Parathyroid adenoma (tissue), 2 donors: ENCODE measurements at regions not wholly inside any gene's neighbourhood (a gene's known extent, or its start where the extent isn't known, plus 50 kb on each side); places are given as distances from the start of the nearest gene placed in this dataset.
"Not testable (repeated sequence)": the region's sequence is repeated elsewhere in the genome, so short reads cannot be mapped to it uniquely, and the experiment has no call there.

Experiments
- H2AFZ ChIP-seq: fragments of 300-600 bp; sonication (generic); one replicate; pipeline ENCODE4 v1.7.0; 2017; ENCODE audit warnings: antibody characterized with exemption, mild to moderate bottlenecking
- H3K27ac ChIP-seq: fragments of 300-600 bp; sonication (generic); one replicate; pipeline ENCODE4 v1.7.0; 2017
- H3K27me3 ChIP-seq: fragments of 300-600 bp; sonication (generic); one replicate; pipeline ENCODE4 v1.7.0; 2017; ENCODE audit warnings: low read length; ENCODE audit not compliant: control insufficient read depth, insufficient read depth
- H3K36me3 ChIP-seq: fragments of 300-600 bp; sonication (generic); one replicate; pipeline ENCODE4 v1.7.0; 2017; ENCODE audit warnings: low read length; ENCODE audit not compliant: control insufficient read depth, insufficient read depth
- H3K4me1 ChIP-seq: fragments of 300-600 bp; sonication (generic); one replicate; pipeline ENCODE4 v1.7.0; 2017; ENCODE audit warnings: control low read depth
- H3K4me2 ChIP-seq: fragments of 300-600 bp; sonication (generic); one replicate; pipeline ENCODE4 v1.7.0; 2017; ENCODE audit warnings: low read length
- H3K4me3 ChIP-seq: fragments of 300-600 bp; sonication (generic); one replicate; pipeline ENCODE4 v1.7.0; 2017; ENCODE audit warnings: low read depth, low read length
- H3K79me2 ChIP-seq: fragments of 300-600 bp; sonication (generic); one replicate; pipeline ENCODE4 v1.7.0; 2017; ENCODE audit warnings: control low read depth
- H3K9ac ChIP-seq: fragments of 300-600 bp; sonication (generic); one replicate; pipeline ENCODE4 v1.7.0; 2017; ENCODE audit warnings: mild to moderate bottlenecking
- H3K9me3 ChIP-seq: fragments of 300-600 bp; sonication (generic); one replicate; pipeline ENCODE4 v1.7.0; 2017; ENCODE audit warnings: low read length; ENCODE audit not compliant: control insufficient read depth
- TF ChIP-seq, protein P1 (sequence below): fragments of 300-600 bp; sonication (generic); IDR thresholded peaks from one replicate; pipeline ENCODE4 v1.7.0; 2017; ENCODE audit warnings: antibody characterized with exemption, mild to moderate bottlenecking
- donor health status: primary hyperparathyroidism.

DNA sequence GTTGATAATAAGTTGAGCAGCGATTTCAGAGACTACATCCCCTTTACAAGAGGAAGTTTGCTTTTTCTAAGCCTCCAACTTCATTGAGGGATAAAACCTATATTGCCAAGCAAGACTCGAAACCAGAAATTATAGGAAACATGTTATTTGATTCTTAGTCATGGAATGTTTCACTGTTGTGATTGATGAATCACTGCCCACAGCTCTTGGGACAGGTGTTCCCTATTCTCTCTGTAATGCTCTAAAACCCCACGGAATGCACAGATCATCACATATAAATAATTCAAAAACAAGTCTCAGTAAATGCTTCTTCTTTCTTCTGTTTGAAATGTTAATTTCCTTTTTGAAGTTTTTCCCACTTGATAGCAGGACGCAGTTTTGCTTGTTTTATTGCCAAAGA is 809.5 kb upstream of the GOT2 start:
- Histone ChIP-seq H3K27me3 (no peaks in the 10 kb centered on the region), H3K4me1 (no peaks in the 10 kb centered on the region), H2AFZ (no peak overlapping the region), H3K9me3 (no peaks in the 10 kb centered on the region), H3K27ac (no peak overlapping the region), H3K9ac (no peak overlapping the region), H3K79me2 (no peaks in the 10 kb centered on the region), H3K36me3 (no peaks in the 10 kb centered on the region), H3K4me2 (no peak overlapping the region), H3K4me3 (no peak overlapping the region)
- TF ChIP-seq, protein P1, sequence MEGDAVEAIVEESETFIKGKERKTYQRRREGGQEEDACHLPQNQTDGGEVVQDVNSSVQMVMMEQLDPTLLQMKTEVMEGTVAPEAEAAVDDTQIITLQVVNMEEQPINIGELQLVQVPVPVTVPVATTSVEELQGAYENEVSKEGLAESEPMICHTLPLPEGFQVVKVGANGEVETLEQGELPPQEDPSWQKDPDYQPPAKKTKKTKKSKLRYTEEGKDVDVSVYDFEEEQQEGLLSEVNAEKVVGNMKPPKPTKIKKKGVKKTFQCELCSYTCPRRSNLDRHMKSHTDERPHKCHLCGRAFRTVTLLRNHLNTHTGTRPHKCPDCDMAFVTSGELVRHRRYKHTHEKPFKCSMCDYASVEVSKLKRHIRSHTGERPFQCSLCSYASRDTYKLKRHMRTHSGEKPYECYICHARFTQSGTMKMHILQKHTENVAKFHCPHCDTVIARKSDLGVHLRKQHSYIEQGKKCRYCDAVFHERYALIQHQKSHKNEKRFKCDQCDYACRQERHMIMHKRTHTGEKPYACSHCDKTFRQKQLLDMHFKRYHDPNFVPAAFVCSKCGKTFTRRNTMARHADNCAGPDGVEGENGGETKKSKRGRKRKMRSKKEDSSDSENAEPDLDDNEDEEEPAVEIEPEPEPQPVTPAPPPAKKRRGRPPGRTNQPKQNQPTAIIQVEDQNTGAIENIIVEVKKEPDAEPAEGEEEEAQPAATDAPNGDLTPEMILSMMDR = no peak

DNA sequence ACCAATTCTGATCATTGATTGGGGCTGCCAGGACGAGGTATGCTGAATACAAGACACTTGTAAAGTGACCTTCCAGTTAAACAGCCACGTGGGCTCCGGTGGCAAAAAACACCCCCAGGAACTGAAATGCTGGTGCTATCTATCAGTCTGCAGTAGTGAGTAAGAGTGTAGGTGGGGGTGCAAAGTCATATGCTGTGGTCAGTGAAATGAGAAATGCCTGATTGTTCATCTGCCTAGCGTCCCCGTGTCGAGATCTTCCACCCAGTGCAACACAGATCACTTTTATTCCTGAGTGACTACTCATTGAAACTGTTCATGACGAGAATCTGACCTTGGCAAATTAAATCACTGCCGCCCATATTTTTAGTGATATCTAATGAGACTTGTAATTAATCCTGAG is 806.5 kb upstream of the GOT2 start:
- Histone ChIP-seq H3K36me3 (no peaks in the 10 kb centered on the region), H3K4me3 (no peak overlapping the region), H2AFZ (no peak overlapping the region), H3K9me3 (no peaks in the 10 kb centered on the region), H3K4me2 (no peak overlapping the region), H3K27ac (no peak overlapping the region), H3K9ac (no peak overlapping the region), H3K4me1 (no peaks in the 10 kb centered on the region), H3K79me2 (no peaks in the 10 kb centered on the region), H3K27me3 (no peaks in the 10 kb centered on the region)
- TF ChIP-seq, protein P1 = no peak

DNA sequence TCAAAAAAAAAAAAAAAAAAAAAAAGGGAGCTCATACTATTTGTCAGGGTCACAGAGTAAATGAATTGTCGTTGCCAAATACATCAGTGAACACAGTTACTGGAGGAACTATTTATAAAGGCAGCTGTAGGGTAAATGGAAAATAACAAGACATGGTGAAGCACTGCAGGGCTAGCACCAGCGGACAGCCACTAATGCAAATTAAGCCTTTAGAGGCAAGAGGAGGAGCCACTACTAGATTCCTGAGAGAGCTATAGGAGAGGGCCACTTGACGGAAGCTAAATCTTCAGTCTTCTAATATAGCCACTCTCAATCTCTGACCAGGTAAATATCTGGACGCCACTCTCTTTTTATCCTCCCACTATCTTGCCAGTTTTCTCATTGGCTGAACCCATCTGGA is 801.2 kb upstream of the GOT2 start:
- H3K4me3 ChIP-seq = no peak overlapping the region
- H2AFZ ChIP-seq = no peak overlapping the region
- TF ChIP-seq, protein P1 = no peak
- no peaks in the 10 kb centered on the region for H3K36me3 ChIP-seq
- no peak overlapping the region for H3K27ac ChIP-seq
- H3K4me2 ChIP-seq = no peak overlapping the region
- H3K79me2 ChIP-seq = no peaks in the 10 kb centered on the region
- no peaks in the 10 kb centered on the region for H3K4me1 ChIP-seq
- H3K9me3 ChIP-seq = no peaks in the 10 kb centered on the region
- no peak overlapping the region for H3K9ac ChIP-seq
- H3K27me3 ChIP-seq = no peaks in the 10 kb centered on the region

DNA sequence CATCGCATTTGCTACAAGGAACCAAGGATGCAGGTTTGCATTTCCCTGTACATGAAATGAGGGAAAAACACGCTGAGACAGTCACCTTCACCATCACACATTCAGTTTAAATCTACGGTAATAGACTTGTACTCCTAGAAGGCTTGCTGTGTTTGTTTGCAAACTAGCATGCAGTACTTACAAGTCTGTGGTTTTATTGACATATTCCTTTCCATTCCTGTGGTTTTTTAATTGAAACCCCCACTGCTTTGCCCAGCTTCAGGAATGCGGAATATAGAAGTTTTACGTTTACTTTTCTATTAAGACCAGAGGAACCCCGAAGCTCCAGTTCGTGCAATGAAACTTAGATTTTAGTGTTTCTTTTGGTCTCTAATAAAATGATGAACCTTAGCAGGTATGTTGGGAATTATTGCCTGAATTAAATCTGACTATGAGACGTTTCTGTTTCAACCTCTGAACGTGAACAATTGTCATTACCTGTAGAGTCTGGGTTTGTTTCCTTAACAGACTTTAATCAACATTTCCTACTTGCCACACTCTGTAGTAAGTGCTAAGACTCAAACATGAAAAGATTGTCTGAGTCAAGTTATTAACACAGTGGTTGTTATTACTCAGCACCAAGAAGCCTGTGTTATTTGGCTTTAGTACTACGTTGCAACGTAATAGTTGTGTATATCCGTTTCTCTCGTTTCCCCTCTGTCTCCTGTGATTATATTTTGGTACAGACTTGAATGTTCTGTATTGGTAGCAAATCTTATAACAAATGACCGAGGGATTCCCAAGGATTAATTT is 793.3 kb upstream of the GOT2 start:
- Histone ChIP-seq H3K9me3 (no peaks in the 10 kb centered on the region), H2AFZ (no peak overlapping the region), H3K27me3 (no peaks in the 10 kb centered on the region), H3K79me2 (no peaks in the 10 kb centered on the region), H3K4me2 (no peak overlapping the region), H3K36me3 (no peaks in the 10 kb centered on the region), H3K4me1 (no peaks in the 10 kb centered on the region), H3K27ac (no peak overlapping the region), H3K9ac (no peak overlapping the region), H3K4me3 (no peak overlapping the region)
- TF ChIP-seq, protein P1 = no peak

DNA sequence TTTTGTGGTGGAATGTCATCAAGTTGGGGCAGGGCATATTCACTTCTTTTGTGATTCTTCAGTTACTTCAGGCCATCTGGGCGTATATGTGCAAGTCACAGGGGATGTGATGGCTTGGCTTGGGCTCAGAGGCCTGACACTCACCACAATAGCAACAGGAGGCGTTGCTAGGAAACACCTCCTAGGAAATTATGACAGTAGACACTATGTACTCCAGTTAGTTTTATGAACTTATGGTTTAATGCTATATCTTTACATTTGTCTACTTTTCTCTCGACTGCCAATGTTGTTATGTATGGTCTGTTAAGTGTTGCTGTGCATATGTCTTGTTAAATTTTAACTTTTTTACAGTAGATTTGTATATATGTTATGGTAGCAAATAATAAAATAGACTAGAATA is 788.7 kb upstream of the GOT2 start:
- Histone ChIP-seq H3K36me3 (no peaks in the 10 kb centered on the region), H3K9ac (no peak overlapping the region), H3K27me3 (no peaks in the 10 kb centered on the region), H3K27ac (no peak overlapping the region), H3K4me1 (no peaks in the 10 kb centered on the region), H3K4me3 (no peak overlapping the region), H3K4me2 (no peak overlapping the region), H3K9me3 (no peaks in the 10 kb centered on the region), H2AFZ (no peak overlapping the region), H3K79me2 (no peaks in the 10 kb centered on the region)
- TF ChIP-seq, protein P1 = no peak

DNA sequence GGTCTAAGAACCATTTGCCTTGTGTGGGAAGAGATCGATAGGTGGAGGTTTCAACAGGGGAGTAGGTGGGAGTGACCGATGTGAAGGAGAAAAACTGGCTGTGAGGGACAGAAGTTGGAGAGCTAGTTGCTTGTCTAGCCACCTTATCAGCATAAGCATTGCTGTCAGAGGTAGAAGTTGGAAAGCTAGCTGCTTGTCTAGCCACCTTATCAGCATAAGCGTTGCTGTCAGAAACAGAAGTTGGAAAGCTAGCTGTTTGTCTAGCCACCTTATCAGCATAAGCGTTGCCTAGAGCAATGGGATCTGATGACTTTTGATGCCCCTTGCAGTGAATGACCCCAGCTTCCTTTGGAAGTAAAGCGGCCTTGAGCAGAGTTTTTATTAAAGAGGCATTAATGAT is 784.6 kb upstream of the GOT2 start:
- H3K9me3 ChIP-seq, H3K9ac ChIP-seq, H3K4me2 ChIP-seq, H3K79me2 ChIP-seq, H3K27ac ChIP-seq, H3K36me3 ChIP-seq, H3K4me3 ChIP-seq, H3K4me1 ChIP-seq, H2AFZ ChIP-seq, H3K27me3 ChIP-seq: not testable (repeated sequence)
